GM12878 (cell line): ENCODE measurements at regions not wholly inside any gene's neighbourhood (a gene's known extent, or its start where the extent isn't known, plus 50 kb on each side); places are given as distances from the start of the nearest gene placed in this dataset.

Experiments
- ATAC-seq: fragments of 200-7000 bp; cut with Tn5 transposase; 3 replicates; pipeline ENCODE4 v1.9.1; 2020; ENCODE audit warnings: mild to moderate bottlenecking, moderate library complexity
- BruUV-seq: library from RNA; stranded (reverse); fragments of 400-500 nt; replicated peaks from 2 replicates; lab custom pipeline; 2021; lab: Mats Ljungman, UMichigan
- CTCF ChIA-PET: fragments of 300-600 bp; sonication (Branson Sonifier 250); formaldehyde crosslinking; extraction: SDS; loops from one replicate; lab custom pipeline; 2021; ENCODE audit warnings: inconsistent platforms; lab: Yijun Ruan, JAX
- POLR2A ChIA-PET: fragments of 350-600 bp; formaldehyde crosslinking; extraction: SDS; loops from one replicate; lab custom pipeline; 2021; ENCODE audit warnings: inconsistent platforms; lab: Charles Lee
- RAD21 ChIA-PET: fragments of 300-600 bp; sonication (Branson Sonifier 250); formaldehyde crosslinking; loops from one replicate; lab custom pipeline; 2023; ENCODE audit warnings: antibody characterized with exemption; ENCODE audit not compliant: unreplicated experiment; lab: Charles Lee
- SMC1A ChIA-PET: fragments of 300-600 bp; sonication (Branson Sonifier 250); formaldehyde crosslinking; loops from one replicate; lab custom pipeline; 2023; ENCODE audit not compliant: unreplicated experiment, uncharacterized antibody; lab: Charles Lee
- DNase-seq: peaks from one replicate; pipeline ENCODE4 v3.0.0-alpha.2; 2011; ENCODE audit warnings: low read depth, low spot score
- FAIRE-seq: peaks from 3 replicates; lab custom pipeline; 2011; peaks lifted over from hg19 to GRCh38; lab: Jason Lieb, UNC
- H2AFZ ChIP-seq: 2 replicates; pipeline ENCODE4 v1.6.0; 2011; ENCODE audit warnings: low read depth, low read length, control low read depth; ENCODE audit not compliant: control insufficient read depth
- H3K27ac ChIP-seq: 2 replicates; pipeline ENCODE4 v1.5.1; 2011; ENCODE audit warnings: control low read depth; ENCODE audit not compliant: control insufficient read depth, insufficient read depth
- H3K27me3 ChIP-seq, 2 experiments: replicated peaks in 1 of 2; 2 replicates each; pipeline versions ENCODE4 v1.6.0 to v1.6.1; 2011; ENCODE audit warnings: low read length in 1 of 2; ENCODE audit not compliant: control insufficient read depth in 2 of 2, insufficient read depth in 2 of 2
- H3K36me3 ChIP-seq, 2 experiments: 2 replicates each; pipeline ENCODE4 v1.5.1; 2011; ENCODE audit warnings: low read length in 1 of 2; ENCODE audit not compliant: control insufficient read depth in 2 of 2, insufficient read depth in 2 of 2
- H3K4me1 ChIP-seq: 2 replicates; pipeline ENCODE4 v1.6.1; 2011; ENCODE audit warnings: mild to moderate bottlenecking, low read length, moderate library complexity, mixed read lengths; ENCODE audit not compliant: control insufficient read depth, insufficient read depth
- H3K4me2 ChIP-seq: 2 replicates; pipeline ENCODE4 v1.6.0; 2011; ENCODE audit warnings: control low read depth; ENCODE audit not compliant: control insufficient read depth, insufficient read depth
- H3K4me3 ChIP-seq: fragments of 200-600 bp; sonication (generic); 2 replicates; pipeline ENCODE4 v1.5.1; 2016
- H3K79me2 ChIP-seq: 2 replicates; pipeline ENCODE4 v1.6.0; 2011; ENCODE audit warnings: low read length; ENCODE audit not compliant: control insufficient read depth, insufficient read depth
- H3K9ac ChIP-seq: 2 replicates; pipeline ENCODE4 v1.8.0; 2011; ENCODE audit warnings: low read length, control low read depth, mixed read lengths; ENCODE audit not compliant: control insufficient read depth, insufficient read depth
- H3K9me3 ChIP-seq: replicated peaks from 3 replicates; pipeline ENCODE4 v1.5.1; 2011; ENCODE audit warnings: mild to moderate bottlenecking, low read length; ENCODE audit not compliant: control insufficient read depth, insufficient read depth
- H4K20me1 ChIP-seq: 2 replicates; pipeline ENCODE4 v1.6.0; 2011; ENCODE audit not compliant: control insufficient read depth, insufficient read depth
- BACH1 ChIP-seq: fragments of 450-650 bp; IDR thresholded peaks from 2 replicates; pipeline ENCODE4 v1.6.1; 2017; ENCODE audit warnings: mild to moderate bottlenecking, borderline replicate concordance
- CHD2 ChIP-seq: IDR thresholded peaks from 2 replicates; pipeline ENCODE4 v1.6.1; 2011; ENCODE audit warnings: low read depth, low read length, improper control_type of control experiment, borderline replicate concordance
- FOS ChIP-seq: IDR thresholded peaks from 3 replicates; pipeline ENCODE4 v1.6.1; 2011; ENCODE audit warnings: borderline replicate concordance; ENCODE audit not compliant: insufficient read length; ENCODE audit errors: extremely low read depth
- FOXK2 ChIP-seq: fragments of 450-650 bp; IDR thresholded peaks from 2 replicates; pipeline ENCODE4 v1.6.1; 2017; ENCODE audit warnings: mild to moderate bottlenecking, moderate library complexity
- FOXM1 ChIP-seq: IDR thresholded peaks from 2 replicates; pipeline ENCODE4 v1.6.1; 2012; ENCODE audit warnings: low read depth, mild to moderate bottlenecking, inconsistent platforms, low read length, moderate library complexity
- JUND ChIP-seq: IDR thresholded peaks from 2 replicates; pipeline ENCODE4 v1.6.1; 2012; ENCODE audit warnings: low read depth, mild to moderate bottlenecking, low read length, improper control_type of control experiment, moderate library complexity
- KLF5 ChIP-seq: fragments of 450-650 bp; IDR thresholded peaks from 2 replicates; pipeline ENCODE4 v1.6.1; 2014; ENCODE audit warnings: mild to moderate bottlenecking; ENCODE audit not compliant: partially characterized antibody
- NFYA ChIP-seq: IDR thresholded peaks from 2 replicates; pipeline ENCODE4 v1.6.1; 2011; ENCODE audit warnings: low read depth, mild to moderate bottlenecking, low read length, improper control_type of control experiment, borderline replicate concordance
- RB1 ChIP-seq: fragments of 450-650 bp; formaldehyde crosslinking; IDR thresholded peaks from 2 replicates; pipeline ENCODE4 v1.6.1; 2017; ENCODE audit warnings: mild to moderate bottlenecking, borderline replicate concordance
- SP1 ChIP-seq: IDR thresholded peaks from one replicate; pipeline ENCODE4 v1.6.1; 2011; ENCODE audit warnings: low read depth, low read length
- ZNF207 ChIP-seq: fragments of 450-650 bp; IDR thresholded peaks from 2 replicates; pipeline ENCODE4 v1.6.1; 2014; ENCODE audit warnings: antibody characterized with exemption, mild to moderate bottlenecking, borderline replicate concordance
- in situ Hi-C: fragments of 300-500 bp; cut with MboI; formaldehyde crosslinking; loops from 9 replicates; pipeline ENCODE4 v1.14.3; 2018; ENCODE audit warnings: mixed read lengths
- intact Hi-C: fragments of 100-400 bp; cut with micrococcal nuclease; formaldehyde crosslinking; loops from one replicate; pipeline ENCODE4 v1.14.2; 2022; ENCODE audit not compliant: unreplicated experiment
- TF ChIP-seq, protein P1 (sequence below): fragments of 450-650 bp; formaldehyde crosslinking; IDR thresholded peaks from 2 replicates; pipeline ENCODE4 v1.5.0; 2022; ENCODE audit warnings: mild to moderate bottlenecking, missing genetic modification characterization

DNA sequence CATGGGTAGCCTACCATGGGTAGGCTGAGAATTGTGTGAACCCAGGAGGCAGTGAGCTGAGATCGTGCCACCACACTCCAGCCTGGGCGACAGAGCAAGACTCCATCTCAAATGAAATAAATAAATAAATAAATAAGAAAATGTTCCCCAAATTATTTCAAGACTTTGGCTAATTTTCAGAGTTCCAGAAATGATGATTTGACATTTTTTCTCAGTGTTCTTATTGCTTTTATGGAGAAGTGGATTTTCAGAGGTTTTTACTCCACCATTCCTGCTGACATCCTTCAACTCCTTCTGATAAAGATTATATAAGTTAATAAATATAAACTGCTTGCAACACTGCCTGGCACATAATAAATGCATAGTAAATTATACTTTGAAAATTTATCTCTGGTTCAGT lies 80.4 kb upstream of the PRKCQ start (continued):
- TF ChIP-seq FOS: no peak
- no peak for TF ChIP-seq JUND
- no peak for TF ChIP-seq KLF5

- no peak for DNase-seq
These were observed 79.4 kb upstream of the PRKCQ start for GRCh38 chr10:6659451-6659850.

More at GRCh38 chr10:6659451-6659850, 79.4 kb upstream of the PRKCQ start:
- in situ Hi-C loops: loop anchor here (25.0 kb wide), 1 partner anchor 753 kb away; the partner anchor contains the start of gene SFMBT2
- Histone ChIP-seq H3K9ac (no peak overlapping the region), H3K4me1 (no peaks in the 10 kb centered on the region), H3K79me2 (no peaks in the 10 kb centered on the region), H2AFZ (no peak overlapping the region), H3K27me3 (peaks cover 0 to 2% of the 10 kb centered on the region in 2 experiments; a peak in 3 of 4 replicates), H3K27ac (no peak overlapping the region), H3K4me2 (no peak overlapping the region), H3K36me3 (no peaks in the 10 kb centered on the region), H3K4me3 (no peak overlapping the region), H3K9me3 (no peaks in the 10 kb centered on the region), H4K20me1 (no peaks in the 10 kb centered on the region)
- ChIA-PET RAD21 (interaction anchor here (0.9 kb wide), 1 partner anchor 9 kb away, joined by 3 read pairs; no protein-coding TSS in a partner anchor), CTCF (interaction anchor here (0.6 to 2.9 kb wide), 9 partner anchors 11 to 242 kb away, joined by 3 to 16 read pairs (median 4); no protein-coding TSS in a partner anchor), POLR2A (no interaction called here), SMC1A (interaction anchor here (1.0 to 1.3 kb wide), 4 partner anchors 24 to 213 kb away, joined by 3 read pairs; no protein-coding TSS in a partner anchor)
- TF ChIP-seq FOXK2 (no peak), FOXM1 (no peak), CHD2 (no peak), BACH1 (no peak), SP1 (no peak), NFYA (no peak), RB1 (no peak), ZNF207 (no peak)
- TF ChIP-seq, protein P1, sequence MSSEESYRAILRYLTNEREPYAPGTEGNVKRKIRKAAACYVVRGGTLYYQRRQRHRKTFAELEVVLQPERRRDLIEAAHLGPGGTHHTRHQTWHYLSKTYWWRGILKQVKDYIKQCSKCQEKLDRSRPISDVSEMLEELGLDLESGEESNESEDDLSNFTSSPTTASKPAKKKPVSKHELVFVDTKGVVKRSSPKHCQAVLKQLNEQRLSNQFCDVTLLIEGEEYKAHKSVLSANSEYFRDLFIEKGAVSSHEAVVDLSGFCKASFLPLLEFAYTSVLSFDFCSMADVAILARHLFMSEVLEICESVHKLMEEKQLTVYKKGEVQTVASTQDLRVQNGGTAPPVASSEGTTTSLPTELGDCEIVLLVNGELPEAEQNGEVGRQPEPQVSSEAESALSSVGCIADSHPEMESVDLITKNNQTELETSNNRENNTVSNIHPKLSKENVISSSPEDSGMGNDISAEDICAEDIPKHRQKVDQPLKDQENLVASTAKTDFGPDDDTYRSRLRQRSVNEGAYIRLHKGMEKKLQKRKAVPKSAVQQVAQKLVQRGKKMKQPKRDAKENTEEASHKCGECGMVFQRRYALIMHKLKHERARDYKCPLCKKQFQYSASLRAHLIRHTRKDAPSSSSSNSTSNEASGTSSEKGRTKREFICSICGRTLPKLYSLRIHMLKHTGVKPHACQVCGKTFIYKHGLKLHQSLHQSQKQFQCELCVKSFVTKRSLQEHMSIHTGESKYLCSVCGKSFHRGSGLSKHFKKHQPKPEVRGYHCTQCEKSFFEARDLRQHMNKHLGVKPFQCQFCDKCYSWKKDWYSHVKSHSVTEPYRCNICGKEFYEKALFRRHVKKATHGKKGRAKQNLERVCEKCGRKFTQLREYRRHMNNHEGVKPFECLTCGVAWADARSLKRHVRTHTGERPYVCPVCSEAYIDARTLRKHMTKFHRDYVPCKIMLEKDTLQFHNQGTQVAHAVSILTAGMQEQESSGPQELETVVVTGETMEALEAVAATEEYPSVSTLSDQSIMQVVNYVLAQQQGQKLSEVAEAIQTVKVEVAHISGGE (CRISPR knock-in tag): no peak
- no TSS peak for BruUV-seq
- ATAC-seq: no peak
- no peak for FAIRE-seq
- intact Hi-C loops: no loop called here
